ENCODE measurements at regions not wholly inside any gene's neighbourhood (a gene's known extent, or its start where the extent isn't known, plus 50 kb on each side); places are given as distances from the start of the nearest gene placed in this dataset.

DNA sequence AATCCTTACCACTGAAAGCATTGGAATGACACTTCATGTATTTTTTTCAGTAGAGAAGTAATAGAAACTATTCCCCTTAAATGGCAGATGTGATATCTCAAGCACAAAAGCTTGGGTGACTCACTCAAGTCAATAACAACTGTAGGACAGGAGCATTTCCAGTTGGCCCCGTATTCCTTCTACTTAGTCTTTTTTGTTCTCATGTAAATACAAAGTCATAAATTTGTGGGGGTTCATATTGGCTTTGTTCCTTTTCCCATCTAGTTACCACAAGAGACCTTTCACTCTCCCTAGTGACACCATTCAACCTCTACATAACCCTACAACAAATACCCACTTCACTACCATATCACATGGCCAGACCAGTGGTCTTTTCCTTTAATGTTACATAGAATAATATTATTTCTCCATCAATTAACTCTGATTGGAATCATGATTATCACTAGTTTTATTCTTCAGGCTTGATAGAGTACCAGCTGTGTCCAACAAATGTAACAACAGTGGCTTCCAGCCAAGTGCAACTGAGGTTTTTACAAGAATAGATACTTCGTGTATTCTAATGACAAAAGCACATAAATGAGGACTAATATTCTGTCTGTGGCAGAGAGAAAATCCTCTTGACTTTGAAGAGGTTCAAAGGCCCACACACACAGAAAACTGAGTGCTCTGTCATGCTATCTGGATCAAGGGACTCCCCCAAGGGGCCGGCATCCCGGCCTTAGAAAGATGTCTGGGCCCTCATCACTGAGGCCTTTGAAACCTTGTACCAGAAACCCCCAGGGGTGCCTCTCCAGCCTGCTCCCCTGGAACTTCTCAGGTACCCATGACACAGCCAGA is 94.0 kb upstream of the THBS1 start:
- ATAC-seq = no peak
- Mint-ChIP-seq H3K4me1 (no peaks in the 10 kb centered on the region), H3K36me3 (no peaks in the 10 kb centered on the region), H3K27ac (no peak overlapping the region), H3K4me3 (no peak overlapping the region), H3K9me3 (no peaks in the 10 kb centered on the region)
- DNase-seq (ENCODE audit: low spot score in 2 of 2) = no peak

GRCh38 chr15:39487458-39487735 is 93.5 kb upstream of the THBS1 start:
- H3K9me3 Mint-ChIP-seq = no peaks in the 10 kb centered on the region
- ATAC-seq = no peak
- no peak overlapping the region for H3K4me3 Mint-ChIP-seq
- no peaks in the 10 kb centered on the region for H3K36me3 Mint-ChIP-seq
- DNase-seq (ENCODE audit: low spot score in 2 of 2) = no peak
- no peak overlapping the region for H3K27ac Mint-ChIP-seq
- no peaks in the 10 kb centered on the region for H3K4me1 Mint-ChIP-seq

- Mint-ChIP-seq H3K36me3 (no peaks in the 10 kb centered on the region), H3K4me1 (no peaks in the 10 kb centered on the region), H3K27ac (no peak overlapping the region), H3K4me3 (no peak overlapping the region), H3K9me3 (no peaks in the 10 kb centered on the region)
- no peak for DNase-seq (ENCODE audit: low spot score in 2 of 2)
- ATAC-seq = no peak
Measured at GRCh38 chr15:39488516-39488915, 92.4 kb upstream of the THBS1 start.

- no peak overlapping the region for H3K27ac Mint-ChIP-seq
- no peaks in the 10 kb centered on the region for H3K36me3 Mint-ChIP-seq
- H3K9me3 Mint-ChIP-seq = no peaks in the 10 kb centered on the region
- no peaks in the 10 kb centered on the region for H3K4me1 Mint-ChIP-seq
- no peak for ATAC-seq
- no peak for DNase-seq (ENCODE audit: low spot score in 2 of 2)
- H3K4me3 Mint-ChIP-seq = no peak overlapping the region
Measured at GRCh38 chr15:39488961-39489360, 91.9 kb upstream of the THBS1 start.

DNA sequence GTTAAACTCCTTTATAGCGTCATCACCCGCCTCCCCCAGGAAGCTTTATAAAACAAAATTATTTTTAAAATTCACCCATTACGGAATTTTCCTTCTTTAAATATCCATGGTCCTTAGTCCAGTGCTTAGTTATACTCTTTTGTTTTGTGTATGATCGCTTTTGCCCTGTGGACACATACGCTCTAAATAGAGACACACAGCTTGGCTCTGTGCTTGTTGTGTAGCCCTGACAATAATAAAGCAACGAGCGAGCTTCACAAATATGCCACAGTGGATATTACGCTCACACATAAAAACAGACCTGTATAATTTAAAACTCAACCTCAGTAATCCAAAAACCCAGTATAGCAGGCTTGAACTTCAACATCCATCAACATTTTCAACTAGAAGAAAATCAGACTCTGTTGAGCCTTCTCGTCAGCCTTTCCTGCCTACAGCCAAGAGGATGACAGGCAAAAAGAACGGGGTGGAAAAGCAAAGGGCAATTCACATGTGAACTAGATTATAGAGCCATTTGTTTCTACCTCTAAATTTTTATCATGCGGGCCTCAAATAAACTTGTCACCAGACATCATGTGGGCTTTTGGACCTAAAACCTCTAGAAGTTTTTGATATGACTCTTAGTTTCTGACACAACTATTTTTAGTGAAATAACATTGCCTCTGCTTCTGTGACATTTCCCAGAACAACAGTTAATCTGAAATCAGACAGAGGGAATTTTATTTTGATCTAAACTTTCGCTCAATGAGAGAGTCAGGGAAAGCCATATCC is 89.6 kb upstream of the THBS1 start:
- Mint-ChIP-seq H3K4me3 (no peak overlapping the region), H3K36me3 (no peaks in the 10 kb centered on the region), H3K27ac (no peak overlapping the region), H3K4me1 (peaks cover 6% of the 10 kb centered on the region), H3K9me3 (no peaks in the 10 kb centered on the region)
- ATAC-seq (no peak), DNase-seq (ENCODE audit: low spot score in 2 of 2) (no peak)

DNA sequence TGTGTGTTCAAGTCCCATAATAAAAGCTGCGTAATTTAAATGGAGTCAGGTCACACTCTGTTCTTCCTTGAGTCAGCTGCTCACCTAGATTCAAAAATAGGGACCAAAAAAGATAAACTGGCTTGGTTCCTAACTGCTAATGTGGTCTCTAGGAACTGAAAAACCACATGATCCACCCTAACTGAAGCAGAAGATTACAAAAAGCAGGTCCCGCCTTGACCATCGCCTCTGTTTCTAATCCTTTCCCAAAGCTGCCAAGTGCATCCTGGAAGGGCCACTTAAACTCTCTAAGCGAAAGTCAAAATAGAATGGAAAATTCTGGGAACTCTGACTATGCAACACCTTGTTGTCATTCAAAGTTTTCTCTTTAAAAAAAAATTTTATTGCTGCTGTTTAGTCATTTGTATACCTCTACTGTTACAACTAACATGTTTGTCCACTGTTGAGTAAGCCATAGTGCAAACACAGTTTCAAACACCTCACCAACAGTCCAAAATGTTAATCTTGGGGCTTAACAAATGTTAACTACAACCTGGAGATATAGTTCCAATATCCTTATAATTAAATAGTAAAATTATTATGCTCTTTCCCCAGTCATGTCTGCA is 88.9 kb upstream of the THBS1 start:
- Mint-ChIP-seq H3K9me3 (no peaks in the 10 kb centered on the region), H3K27ac (no peak overlapping the region), H3K36me3 (no peaks in the 10 kb centered on the region), H3K4me3 (no peak overlapping the region), H3K4me1 (peaks cover 7% of the 10 kb centered on the region)
- no peak for ATAC-seq
- no peak for DNase-seq (ENCODE audit: low spot score in 2 of 2)

- ATAC-seq (no peak), DNase-seq (ENCODE audit: low spot score in 2 of 2) (no peak)
- H3K4me3 Mint-ChIP-seq = no peak overlapping the region
- no peak overlapping the region for H3K27ac Mint-ChIP-seq
- H3K36me3 Mint-ChIP-seq = no peaks in the 10 kb centered on the region
- peaks cover 19% of the 10 kb centered on the region for H3K4me1 Mint-ChIP-seq
- no peaks in the 10 kb centered on the region for H3K9me3 Mint-ChIP-seq
Measured at GRCh38 chr15:39493424-39494067, 87.3 kb upstream of the THBS1 start.

- ATAC-seq = peak; percentile 71
- H3K9me3 Mint-ChIP-seq = no peaks in the 10 kb centered on the region
- no peak overlapping the region for H3K27ac Mint-ChIP-seq
- no peaks in the 10 kb centered on the region for H3K36me3 Mint-ChIP-seq
- H3K4me3 Mint-ChIP-seq = no peak overlapping the region
- H3K4me1 Mint-ChIP-seq = peaks cover 19% of the 10 kb centered on the region
- no peak for DNase-seq (ENCODE audit: low spot score in 2 of 2)
Measured at GRCh38 chr15:39494462-39494861, 86.4 kb upstream of the THBS1 start.

- Mint-ChIP-seq H3K36me3 (no peaks in the 10 kb centered on the region), H3K4me1 (peaks cover 19% of the 10 kb centered on the region), H3K27ac (no peak overlapping the region), H3K9me3 (no peaks in the 10 kb centered on the region), H3K4me3 (no peak overlapping the region)
- no peak for DNase-seq (ENCODE audit: low spot score in 2 of 2)
- no peak for ATAC-seq
Measured at GRCh38 chr15:39495871-39496840, 84.7 kb upstream of the THBS1 start.

- H3K4me3 Mint-ChIP-seq = no peak overlapping the region
- H3K4me1 Mint-ChIP-seq = peaks cover 19% of the 10 kb centered on the region
- no peak for ATAC-seq
Measured at GRCh38 chr15:39497016-39497758, 83.7 kb upstream of the THBS1 start.

GRCh38 chr15:39497759-39498565 is 82.9 kb upstream of the THBS1 start:
- ATAC-seq (peak; percentile 78), DNase-seq (ENCODE audit: low spot score in 2 of 2) (no peak)
- H3K4me1 Mint-ChIP-seq = peaks cover 19% of the 10 kb centered on the region
- H3K4me3 Mint-ChIP-seq = no peak overlapping the region
- H3K27ac Mint-ChIP-seq = no peak overlapping the region
- no peaks in the 10 kb centered on the region for H3K9me3 Mint-ChIP-seq
- no peaks in the 10 kb centered on the region for H3K36me3 Mint-ChIP-seq

More at GRCh38 chr15:39497016-39497758, 83.7 kb upstream of the THBS1 start:
- no peak for DNase-seq (ENCODE audit: low spot score in 2 of 2)
- H3K9me3 Mint-ChIP-seq = no peaks in the 10 kb centered on the region
- H3K36me3 Mint-ChIP-seq = no peaks in the 10 kb centered on the region
- no peak overlapping the region for H3K27ac Mint-ChIP-seq

GRCh38 chr15:39498629-39499028 is 82.2 kb upstream of the THBS1 start:
- Mint-ChIP-seq H3K4me3 (no peak overlapping the region), H3K36me3 (no peaks in the 10 kb centered on the region), H3K4me1 (peaks cover 19% of the 10 kb centered on the region), H3K9me3 (no peaks in the 10 kb centered on the region), H3K27ac (no peak overlapping the region)
- no peak for DNase-seq (ENCODE audit: low spot score in 2 of 2)
- ATAC-seq = no peak

GRCh38 chr15:39499042-39499441 is 81.8 kb upstream of the THBS1 start:
- ATAC-seq (no peak), DNase-seq (ENCODE audit: low spot score in 2 of 2) (no peak)
- Mint-ChIP-seq H3K4me1 (peaks cover 19% of the 10 kb centered on the region), H3K27ac (no peak overlapping the region), H3K9me3 (no peaks in the 10 kb centered on the region), H3K36me3 (no peaks in the 10 kb centered on the region), H3K4me3 (no peak overlapping the region)

All from stimulated activated effector memory CD8-positive, alpha-beta T cell treated with anti-CD3 and anti-CD28 coated beads, Interleukin-12 subunit alpha, Interleukin-12 subunit beta, amount 100 ng/mL, for 72 hours (primary cell).